ENCODE measurements at regions not wholly inside any gene's neighbourhood (a gene's known extent, or its start where the extent isn't known, plus 50 kb on each side); places are given as distances from the start of the nearest gene placed in this dataset.
"Not testable (repeated sequence)": the region's sequence is repeated elsewhere in the genome, so short reads cannot be mapped to it uniquely, and the experiment has no call there.

DNA sequence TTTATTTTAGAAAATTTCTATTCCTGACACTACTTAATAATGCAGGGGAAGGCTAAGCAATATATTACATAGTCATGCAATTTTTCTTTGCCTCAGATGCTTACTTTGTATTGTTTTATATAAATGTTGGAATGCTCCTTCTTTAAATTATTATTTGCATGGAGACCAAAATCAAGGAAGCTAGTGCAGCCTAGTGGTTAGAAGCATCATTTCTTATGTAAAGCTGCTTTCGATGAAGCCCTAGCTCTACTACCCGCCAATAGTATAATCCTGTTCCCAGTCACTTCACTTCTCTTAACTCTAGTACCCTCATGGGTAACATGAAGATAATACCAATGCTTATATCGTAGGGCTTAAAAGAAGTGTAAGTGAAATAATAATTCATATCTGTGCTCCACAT lies 198.9 kb downstream of the LRATD1 start:
- DNase-seq = no peak

DNA sequence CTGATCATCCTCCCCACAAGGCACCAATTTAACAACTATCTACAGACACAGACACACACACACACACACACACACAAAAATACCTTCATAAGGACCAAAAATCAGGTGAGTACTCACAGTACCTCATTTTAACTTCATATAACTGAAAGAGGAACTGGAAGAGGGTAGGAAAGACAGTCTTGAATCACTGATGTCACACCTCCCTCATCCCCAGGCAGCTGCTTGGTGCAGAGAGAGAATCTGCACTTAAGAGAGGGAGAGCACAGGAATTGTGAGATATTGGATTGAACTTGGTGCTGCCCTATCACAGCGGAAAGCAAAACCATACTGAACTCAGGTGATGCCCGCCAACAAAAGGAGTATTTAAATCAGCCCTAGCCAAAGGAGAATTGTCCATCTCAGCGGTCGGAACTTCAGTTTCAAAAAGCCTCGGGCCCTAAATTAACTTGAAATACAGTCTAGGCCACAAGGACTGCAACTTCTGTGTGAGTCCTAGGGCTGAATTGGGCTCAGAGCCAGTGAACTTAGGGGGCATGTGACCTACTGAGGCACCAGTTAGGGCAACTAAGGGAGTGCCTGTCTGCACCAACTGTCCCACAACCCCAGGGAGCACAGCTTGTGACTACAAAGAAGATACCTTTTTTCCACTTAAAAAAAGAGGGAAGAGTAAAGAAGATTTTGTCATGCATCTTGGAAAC lies 211.1 kb downstream of the LRATD1 start:
- DNase-seq = no peak

DNA sequence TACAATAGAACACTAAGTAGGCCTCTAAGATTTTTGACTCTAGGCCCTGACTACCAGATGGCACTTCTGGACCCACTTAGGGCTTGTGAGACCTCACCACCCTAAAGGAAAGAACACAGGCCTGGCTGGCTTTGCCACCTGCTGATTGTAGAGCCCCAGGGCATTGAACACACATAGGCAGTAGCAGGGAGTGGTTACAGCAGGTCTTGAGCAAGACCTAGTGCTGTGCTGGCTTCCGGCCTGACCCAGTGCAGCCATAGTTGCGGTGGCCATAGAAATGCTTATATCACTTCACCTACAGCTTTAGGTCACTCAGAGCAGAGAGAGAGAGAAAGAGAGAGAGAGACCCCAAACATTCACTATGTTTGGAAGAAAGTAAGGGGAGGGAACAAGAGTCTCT lies 223.2 kb downstream of the LRATD1 start:
- DNase-seq = no peak

DNA sequence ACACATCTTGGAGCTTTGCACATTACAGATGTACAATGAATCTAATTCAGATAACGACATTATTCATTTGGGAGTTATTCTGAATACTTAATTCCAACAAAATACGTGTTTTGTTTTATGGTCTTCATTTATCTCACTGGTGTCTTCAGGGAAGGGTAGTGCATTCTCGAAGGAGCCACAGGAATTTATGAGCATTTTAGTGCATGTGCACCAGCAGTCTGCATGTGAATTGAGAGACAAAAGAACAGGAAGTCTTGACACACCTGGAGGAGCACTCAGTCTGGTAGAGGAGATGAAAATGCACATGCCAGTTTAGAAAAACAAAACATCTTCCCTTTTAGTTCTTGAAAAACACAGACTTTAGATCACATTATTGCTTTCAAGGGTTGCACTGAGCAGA lies 228.7 kb downstream of the LRATD1 start:
- DNase-seq = no peak

DNA sequence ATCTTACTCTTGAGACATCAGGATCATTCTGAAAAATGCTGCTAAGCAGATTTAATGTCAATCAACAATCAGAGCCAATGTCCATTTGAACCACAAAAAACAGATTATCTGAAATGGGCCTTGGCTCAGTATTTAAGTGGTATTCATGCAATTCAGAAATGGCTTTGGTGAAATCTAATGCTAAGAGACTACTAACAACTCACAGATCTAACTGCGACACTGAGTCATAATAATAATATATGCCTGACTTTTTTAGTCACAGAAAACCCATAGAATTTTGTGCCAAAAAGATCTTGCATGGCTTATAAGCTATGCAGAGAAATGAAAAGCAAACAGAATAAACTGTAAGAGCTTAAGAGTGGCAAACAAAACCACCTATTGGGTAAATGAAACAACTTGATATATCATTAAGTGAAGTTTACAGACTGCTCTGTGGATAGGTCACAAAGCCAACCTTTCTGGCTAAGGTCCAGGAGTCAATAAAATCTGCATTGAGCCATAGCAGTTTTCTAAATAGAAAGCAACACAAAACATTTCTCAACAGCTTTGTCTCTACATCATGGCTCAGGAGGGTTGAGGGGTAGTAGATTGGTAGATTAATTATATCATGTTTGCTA lies 234.3 kb downstream of the LRATD1 start:
- no peak for DNase-seq

DNA sequence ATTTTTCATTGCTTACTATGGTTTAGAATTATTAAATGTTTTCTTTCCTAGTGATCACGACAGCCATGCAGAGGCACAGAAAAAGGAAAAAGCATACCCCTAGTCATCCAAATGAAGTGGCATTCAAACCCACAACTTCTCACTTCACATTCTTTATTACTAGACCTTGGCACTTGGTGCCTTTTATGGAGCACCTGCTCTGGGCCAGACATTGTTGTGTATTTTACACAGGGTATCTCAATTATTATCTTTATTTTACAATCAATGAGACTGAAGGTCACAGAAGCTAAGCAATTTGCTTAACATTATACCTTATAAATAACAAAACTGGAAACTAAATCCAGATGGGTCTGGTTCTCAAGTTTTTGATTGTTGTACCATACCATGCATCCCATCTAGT lies 235.3 kb downstream of the LRATD1 start:
- DNase-seq = no peak

DNA sequence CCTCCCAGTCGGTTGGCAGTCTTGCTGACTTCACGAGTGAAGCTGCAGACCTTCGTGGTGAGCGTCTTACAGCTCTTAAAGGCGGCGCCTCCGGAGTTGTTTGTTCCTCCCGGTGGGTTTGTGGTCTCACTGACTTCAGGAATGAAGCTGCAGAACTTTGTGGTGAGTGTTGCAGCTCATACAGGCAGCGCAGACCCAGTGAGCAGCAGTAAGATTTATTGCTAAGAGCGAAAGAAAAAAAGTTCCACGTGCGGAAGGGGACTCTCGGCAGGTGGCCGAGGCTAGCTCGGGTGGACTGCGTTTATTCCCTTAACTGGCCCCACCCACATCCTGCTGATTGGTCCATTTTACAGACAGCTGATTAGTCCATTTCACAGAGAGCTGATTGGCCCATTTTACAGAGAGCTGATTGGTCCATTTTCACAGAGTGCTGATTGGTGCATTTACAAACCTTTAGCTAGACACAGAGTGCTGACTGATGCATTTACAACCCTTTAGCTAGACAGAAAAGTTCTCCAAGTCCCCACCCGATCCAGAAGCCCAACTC lies 240.3 kb downstream of the LRATD1 start:
- DNase-seq = no peak

DNA sequence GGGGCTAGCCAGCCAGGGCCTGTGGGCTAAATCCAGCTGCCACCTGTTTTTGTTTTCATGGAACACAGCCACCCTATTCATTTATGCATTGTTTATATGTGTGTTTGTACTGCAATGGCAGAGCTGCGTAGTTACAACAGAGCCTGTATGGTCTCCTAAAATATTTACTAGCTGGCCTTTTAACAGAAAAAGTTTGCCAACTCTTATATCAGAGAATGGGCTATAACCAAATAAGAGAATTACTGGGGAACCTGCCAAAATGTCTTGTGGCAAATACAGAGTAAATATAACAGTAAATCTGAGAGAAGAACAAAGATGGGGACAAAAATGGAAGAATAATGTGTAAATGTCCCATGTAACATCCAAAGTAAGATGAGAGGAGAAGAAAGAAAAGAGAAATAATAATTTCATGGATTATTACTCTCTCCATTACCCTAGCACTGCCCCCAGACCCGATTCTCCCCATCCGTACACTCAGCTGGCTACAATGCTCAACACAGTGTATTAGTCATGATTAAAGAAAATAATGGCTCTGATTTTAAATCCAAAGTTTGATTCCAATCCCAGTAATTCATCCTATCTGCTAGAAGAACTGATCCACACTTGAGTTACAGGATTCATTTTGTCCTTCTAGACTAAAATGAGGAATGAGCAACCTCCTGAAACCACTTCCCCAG lies 249.3 kb downstream of the LRATD1 start:
- no peak for DNase-seq

DNA sequence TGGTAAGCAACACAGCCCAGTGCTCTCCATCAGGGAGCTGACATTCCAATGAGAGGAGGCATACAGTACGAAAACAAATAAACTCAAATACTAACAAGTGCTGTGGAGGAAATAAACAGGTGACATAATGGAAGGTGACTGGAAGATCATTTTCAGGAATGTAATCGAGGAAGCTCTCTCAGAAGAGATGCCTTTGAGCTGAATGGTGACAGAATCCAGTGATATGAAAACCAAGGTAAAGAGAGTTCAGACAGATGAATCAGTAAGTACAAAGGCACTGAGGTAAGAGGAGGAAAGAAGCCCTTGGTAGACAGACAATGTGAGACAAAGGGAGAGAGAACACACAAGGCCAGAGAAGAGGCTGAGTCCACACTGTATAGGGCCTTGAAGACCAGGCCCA lies 252.1 kb downstream of the LRATD1 start:
- no peak for DNase-seq

DNA sequence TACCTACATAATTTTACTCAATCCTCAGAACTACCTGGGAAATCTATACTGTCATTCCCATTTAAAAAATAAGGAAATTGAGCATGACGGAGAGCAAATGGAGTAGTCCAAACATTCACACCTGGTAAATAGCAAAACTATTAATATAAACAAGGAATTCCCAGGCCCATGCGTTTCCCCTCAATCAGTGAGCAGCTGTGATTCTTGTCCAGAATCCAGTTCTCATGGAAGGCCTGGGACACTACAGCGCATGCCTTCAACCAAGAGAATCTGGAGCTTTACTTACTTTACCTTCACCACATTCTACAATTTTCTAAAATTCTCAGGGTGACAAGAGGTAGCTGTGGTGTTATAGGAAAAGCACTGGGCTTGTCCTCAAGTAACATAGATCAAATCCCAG lies 259.0 kb downstream of the LRATD1 start:
- no peak for DNase-seq

DNA sequence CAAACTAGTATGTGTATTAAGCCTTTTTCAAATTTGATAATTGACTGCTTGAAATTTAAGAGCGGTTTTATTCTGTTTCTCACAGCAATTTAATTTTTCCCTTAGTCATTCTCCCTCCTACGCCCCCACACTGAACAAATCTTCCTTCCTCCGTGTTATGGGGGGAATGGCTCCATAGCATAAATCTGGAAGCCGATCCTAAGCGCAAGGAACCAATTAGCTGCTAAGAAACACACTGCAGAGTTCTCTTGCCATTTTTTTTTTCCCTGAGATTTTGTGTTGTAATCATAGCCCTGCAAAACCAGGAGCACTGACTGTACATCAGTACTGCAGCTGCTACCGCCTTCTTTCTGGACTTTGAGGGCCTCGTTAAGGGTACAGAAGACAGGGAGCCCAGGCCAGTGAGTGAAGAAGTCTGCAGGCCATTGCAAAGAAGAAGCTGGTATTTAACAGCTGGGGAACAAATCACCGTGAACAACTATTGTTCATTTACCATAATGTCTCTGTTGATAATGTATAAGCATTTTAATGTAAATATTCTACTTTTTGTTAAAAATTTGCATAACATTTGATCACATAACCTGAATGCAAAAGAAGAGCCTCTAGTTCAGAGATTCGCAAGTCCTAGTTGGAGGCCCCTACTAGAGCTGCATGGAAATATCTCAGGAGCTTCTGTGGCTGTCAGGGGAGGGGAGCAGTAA lies 264.0 kb downstream of the LRATD1 start:
- no peak for DNase-seq

DNA sequence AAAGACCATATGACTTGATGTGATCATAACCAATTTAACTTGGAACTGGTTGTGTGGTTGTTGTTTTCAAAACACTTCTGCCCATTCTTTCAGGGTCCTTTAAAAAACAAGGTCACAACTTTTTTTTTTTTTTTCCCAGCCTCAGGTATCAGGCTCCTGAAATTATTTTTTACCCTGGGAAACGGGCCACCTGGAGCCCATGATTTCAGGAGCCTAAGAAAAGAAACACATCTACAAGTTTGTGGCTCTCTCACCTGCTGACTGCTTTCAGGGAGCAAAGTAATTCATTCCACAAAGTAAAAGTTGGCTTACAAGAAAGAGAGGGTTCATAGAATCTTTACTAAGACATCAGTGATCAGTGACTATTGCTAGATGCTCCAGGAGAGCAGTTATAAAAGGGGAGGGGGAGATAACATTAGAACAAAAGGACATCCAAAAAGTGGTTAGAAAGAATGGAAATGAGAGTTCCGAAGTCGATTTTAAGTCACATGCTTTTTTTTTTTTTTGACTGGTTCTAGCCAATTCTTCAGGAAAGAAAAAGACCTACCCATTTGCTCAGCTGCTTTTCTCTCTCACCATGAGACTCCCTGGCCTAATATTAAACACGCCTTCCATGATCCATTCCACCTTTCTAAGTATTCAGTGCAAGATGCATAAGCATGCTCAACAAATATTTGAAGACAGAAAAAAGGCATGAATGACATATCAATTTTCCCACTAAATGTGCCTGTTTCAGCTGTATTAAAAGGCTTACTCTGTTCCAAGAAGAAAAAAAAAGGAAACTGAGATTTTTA lies 267.3 kb downstream of the LRATD1 start:
- DNase-seq = no peak

DNA sequence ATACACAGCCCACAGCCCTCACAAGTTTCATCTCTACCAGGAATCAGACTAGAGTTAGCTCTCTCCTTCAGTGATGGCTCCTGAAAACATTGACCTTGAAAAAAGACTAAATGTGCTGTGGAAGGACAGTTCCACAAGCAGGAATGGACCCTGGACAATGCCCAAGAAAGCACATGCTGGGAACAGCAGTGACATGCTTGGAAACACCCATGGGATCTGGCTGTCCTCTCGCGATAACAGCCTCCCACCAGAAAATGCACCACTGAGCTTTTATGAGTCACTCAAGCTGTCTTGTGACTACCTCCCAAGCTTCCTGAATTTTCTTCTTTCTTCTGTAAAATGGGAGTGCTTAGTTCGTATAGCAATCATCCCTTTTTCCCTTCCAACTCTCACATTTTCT lies 269.2 kb downstream of the LRATD1 start:
- no peak for DNase-seq

DNA sequence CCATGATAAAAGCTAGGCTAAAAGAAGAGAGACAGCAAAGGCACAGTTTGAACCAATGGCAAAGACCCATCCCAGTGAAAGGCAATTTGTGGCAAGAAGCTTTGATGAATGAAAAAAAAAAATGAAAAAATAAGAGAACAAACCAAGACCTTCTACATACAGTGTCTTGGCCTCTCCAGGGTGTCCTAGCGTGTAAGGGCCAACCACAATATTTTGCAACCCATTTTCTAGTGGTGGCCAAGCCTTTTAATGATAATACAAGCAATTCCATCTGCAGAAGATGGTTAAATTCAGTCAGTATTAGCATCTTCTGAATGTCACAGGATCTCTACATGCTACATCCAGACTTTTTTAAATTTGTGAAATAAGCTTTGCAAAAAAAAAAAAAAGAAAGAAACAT lies 270.4 kb downstream of the LRATD1 start:
- DNase-seq = no peak

DNA sequence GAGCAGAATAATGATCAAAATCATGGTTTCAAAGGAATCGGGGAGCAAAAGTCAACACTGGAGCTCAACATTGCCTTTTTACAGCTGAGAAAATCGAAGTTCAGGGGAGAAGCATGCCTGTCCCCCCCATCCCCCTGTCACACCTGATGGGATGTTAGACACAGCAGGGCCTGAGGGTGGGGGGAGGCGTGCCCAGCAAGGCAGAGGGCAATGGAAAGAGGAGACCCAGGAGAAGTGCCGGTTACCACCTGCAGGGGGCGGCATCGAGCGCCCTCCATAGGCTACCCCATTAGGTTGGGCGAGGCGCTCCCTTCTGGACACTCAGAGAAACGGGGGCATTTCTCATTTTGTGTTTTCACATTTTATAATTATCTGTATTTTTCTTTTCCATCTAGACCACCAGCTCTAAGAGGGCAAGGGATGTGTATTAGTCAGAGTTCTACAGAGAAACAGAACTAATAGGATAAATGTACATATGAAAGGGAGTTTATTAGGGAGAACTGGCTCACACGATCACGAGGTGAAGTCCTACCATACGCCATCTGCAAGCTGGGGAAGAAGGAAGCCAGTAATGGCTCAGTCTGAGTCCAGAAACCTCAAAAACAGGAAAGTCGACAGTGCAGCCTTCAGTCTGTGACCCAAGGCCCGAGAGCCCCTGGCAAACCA lies 271.3 kb downstream of the LRATD1 start:
- DNase-seq = peak in 1 of 6 experiments; percentile 2

DNA sequence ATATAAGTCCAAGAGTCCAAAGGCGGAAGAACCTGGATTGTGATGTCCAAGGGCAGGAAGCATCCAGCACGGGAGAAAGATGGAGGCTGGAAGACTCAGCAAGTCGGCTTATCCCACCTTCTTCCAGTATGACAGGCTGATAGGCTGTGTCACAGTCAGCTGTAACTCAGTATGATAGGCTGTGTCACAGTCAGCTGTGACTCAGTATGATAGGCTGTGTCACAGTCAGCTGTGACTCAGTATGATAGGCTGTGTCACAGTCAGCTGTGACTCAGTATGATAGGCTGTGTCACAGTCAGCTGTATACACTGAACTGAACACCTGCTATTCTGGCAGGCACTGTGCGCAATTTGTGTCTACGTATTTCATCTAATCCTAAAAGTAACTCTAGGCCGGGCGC lies 271.9 kb downstream of the LRATD1 start:
- not testable (repeated sequence) for DNase-seq

DNA sequence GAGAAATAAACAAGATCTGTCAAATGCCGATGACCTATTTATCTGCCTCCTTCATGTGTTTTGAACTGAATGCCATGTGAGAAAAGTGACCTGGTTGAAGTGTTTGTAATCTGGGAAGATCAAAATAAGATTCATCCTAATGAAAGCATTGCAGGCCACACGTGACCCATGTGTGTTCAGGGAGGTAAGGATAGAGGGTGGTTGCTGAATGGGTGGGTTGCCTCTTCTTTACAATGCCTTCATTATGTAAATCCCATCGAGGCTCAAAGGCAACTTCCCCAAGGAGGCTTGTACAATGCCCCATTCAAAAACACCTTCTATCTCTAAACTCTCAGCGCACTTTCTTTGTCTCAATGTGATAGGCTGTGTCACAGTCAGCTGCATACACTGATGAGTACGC lies 273.1 kb downstream of the LRATD1 start:
- no peak for DNase-seq

DNA sequence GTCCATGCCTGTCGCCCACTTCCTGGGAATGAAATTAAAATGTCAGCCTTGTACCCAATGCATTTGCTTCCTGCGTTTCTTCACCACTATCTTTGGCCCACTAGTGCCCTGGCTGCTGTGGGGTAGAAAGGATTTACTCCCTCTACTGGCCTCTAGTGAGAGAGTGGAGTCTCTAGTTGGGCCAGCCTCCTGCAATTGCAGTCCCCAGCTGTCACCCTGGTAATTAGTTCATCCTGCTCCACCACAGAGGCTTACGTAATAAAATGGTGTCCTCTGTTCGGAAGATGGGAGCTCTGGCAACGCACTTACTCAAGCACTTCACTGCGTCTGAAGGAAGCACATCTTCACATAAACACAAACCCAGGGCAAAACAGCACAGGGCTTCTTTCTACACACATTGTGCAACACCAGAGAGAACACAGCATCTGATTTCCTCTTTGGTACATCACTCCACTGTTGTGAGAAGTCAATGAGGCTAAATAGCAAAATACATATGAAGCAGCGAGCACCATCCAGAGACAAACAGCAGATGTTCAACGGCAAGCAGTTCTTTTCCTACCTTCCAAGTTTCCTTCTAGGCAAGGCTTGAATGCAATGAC lies 274.6 kb downstream of the LRATD1 start:
- DNase-seq = no peak

DNA sequence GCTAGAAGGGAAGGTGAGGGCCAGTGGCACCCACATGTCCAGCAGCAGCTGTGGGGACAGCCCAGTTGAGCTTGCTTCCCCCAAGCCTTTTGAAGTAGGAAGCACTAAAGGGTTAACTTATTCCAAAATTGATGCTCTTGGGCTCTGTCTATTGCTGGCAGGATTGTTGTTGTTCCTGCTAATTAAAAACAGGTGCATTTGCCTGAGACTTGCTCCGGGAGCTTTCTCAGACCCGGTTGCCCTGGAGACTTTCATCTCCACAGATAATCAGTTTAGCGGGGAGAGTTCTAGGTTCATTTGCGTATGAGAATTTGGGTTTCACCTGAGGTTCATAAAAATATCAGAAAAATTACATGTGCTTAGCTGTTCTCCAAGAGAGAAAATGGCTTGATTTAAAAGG lies 277.3 kb downstream of the LRATD1 start:
- DNase-seq = no peak

DNA sequence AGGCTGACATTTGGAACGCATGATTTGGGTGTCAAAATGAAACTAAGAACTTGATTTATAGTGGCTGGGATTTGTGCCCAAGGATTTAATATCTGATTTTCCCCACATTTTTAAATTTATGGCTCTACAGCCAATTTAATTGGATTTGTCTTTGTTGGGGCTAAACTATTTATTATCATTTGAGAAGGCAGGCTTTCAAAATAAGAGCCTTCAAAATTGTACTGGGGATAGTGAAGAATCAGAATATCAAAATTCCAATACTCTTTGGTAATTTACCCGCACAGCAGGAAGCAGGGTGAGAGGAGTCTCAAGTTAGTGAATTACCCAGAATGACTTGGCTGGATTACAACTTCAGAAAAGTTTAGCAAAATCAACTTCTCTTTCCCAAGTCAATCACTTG lies 278.1 kb downstream of the LRATD1 start:
- DNase-seq = no peak

DNA sequence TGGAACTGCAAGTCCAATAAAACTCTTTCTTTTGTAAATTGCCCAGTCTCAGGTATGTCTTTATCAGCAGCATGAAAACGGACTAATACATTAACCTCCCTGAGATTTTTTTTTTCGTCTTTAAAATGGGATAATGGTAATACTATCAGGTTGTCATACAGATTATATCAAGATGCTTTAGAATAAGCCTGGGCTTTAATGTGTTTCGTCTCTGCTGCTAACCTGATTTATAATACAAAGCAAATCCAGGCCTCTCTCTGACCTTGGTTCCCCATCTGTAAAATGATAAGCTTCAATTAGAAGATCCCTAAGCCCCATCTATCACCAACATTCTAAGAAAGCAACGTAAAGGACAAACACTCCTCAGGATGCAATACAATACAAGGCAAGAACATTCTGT lies 283.5 kb downstream of the LRATD1 start:
- DNase-seq = no peak

All from stimulated activated naive CD4-positive, alpha-beta T cell (primary cell).